SIG-M5 (cell line): ENCODE measurements at regions not wholly inside any gene's neighbourhood (a gene's known extent, or its start where the extent isn't known, plus 50 kb on each side); places are given as distances from the start of the nearest gene placed in this dataset.
"Not testable (repeated sequence)": the region's sequence is repeated elsewhere in the genome, so short reads cannot be mapped to it uniquely, and the experiment has no call there.

ENCODE experiments used
- DNase-seq: peaks from one replicate; lab custom pipeline; 2025; lab: John Stamatoyannopoulos, UW

DNA sequence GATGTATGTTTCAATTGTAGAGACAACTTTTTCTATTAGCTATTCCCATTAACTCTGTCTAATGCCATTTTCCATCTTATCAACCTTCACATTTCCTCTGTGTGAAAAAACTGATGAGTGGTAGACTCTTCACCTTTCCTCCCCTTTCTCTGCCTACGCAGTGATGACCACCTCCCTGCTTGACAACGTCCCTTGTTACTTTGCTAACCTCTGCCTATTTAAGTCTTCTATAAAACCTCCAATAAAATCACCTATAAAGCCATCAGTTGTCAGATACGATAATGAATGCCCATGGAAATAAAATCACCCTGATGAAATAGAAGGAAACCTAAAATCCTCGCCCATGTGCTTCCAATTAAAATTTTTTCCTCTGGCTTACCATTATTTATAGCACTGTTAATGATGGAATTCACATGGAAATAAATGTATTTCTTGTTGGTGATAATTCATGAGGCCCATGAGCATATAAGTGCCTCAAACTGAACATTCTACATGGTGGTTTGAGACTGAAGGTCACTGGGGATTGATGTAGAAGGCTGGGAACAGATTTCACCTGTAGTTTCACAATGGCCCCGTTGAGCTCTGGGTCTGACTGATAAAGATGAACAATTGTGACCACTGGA is 1454.0 kb upstream of the SEL1L start:
- DNase-seq: no peak

DNA sequence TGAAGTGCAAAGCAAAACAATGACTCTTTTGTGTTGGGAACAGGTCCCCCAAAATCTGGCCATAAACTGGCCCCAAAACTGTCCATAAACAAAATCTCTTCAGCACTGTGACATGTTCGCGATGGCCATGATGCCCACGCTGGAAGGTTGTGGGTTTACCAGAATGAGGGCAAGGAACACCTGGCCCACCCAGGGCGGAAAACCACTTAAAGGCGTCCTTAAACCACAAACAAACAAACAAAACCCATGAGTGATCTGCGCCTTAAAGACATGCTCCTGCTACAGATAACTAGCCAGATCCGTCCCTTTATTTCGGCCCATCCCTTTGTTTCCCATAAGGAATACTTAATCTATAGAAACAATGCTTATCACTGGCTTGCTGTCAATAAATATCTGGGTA is 1460.9 kb upstream of the SEL1L start:
- DNase-seq: not testable (repeated sequence)

DNA sequence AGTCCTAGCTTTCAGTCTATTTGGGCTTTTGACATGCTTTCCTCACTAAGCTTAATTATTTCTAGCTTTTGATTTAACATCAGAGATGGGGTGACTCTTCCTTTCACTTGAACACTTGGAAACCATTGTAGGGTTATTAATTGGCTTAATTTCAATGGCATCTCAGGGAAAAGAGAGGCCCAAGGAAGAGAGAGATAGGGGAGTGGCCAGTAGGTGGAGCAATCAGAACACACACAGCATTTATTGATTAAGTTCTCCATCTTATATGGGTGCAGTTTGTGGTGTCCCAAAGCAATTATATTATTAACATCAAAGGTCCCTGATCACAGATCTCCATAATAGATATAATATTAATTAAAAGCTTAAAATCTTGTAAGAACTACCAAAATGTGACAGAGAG is 1466.1 kb upstream of the SEL1L start:
- DNase-seq: no peak

DNA sequence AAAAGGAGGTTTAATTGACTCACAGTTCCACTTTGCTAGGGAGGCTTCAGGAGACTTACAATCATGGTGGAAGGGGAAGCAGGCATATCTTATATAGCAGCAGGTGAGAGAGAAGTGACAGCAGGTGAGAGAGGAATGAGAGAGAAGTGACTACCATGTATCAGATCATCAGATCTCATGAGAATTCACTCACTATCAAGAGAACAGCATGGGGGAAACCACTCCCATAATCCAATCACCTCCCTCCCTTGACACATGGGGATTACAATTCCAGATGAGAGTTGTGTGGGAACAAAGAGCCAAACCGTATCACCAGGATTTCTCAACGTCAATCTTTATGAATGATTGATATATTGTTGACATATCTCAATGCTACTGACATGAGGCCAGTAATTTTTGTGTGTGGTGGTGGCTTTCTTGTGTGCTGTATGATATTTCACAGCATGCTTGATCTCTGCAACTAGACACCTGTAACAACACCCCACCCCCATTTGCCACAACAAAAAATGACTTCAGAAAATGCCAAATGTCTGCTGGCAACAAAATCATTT is 1470.9 kb upstream of the SEL1L start:
- DNase-seq: no peak

DNA sequence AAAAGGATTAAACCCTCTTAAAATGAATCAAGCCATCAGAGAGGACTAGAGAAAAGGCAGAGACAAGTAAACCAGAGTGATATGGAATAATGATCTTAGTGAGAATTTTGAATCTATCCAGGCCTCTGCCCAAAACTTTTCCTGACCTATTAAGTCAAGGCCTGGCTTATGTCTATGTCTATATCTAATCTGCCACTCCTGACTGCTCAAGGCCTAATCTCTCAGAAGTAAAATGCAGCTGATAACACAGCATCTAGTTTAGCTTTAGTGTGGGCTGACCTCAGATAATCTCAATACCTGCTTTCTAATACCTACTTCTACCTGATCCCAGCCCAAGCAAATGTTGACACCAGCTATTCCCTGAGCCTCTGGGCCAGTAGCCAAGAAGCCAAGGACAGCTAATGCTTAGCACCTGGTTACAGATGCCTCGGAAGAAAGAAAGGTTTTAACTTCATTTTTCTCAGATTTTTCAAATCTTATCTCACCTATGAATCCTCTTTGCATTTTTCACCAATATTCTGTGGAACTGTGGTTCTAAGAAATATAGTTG is 1472.5 kb upstream of the SEL1L start:
- no peak for DNase-seq

DNA sequence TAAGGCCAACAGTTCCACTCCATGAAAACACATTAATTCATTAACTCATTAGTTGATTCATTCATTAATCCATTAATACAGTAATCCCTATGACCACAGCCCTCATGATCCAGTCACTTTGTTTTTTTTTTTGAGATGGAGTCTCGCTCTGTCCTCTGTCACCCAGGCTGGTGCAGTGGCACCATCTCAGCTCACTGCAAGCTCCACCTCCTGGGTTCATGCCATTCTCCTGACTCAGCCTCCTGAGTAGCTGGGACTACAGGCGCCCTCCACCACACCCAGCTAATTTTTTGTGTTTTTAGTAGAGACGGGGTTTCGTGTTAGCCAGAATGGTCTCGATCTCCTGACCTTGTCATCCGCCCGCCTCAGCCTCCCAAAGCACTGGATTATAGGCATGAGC is 1473.4 kb upstream of the SEL1L start:
- DNase-seq: not testable (repeated sequence)

DNA sequence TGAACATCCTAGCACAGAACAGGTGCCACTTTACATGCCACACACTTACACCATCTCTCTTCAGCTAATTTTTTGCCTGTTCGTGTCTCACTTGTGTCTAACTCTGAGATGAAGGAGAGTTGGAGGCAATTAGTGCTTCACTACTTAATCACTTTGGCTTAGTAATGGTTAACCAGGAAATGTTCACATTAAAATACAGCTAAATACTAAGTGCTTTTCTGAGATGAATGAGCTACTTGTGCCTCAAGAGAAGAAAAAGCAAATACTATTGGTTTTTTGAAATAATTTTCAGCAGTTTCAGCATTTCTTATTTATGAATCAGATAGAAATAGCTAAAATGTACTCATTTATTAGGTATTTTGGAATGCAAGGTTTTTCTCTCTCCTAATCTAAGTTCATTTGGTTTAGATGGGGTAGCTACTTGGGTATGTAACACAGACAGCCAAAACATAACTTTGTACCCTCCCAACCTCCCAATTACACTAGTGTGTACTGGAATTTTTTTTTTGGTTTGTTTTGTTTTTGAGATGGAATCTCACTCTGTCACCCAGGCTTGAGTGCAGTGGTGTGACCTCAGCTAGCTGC is 1474.1 kb upstream of the SEL1L start:
- no peak for DNase-seq

DNA sequence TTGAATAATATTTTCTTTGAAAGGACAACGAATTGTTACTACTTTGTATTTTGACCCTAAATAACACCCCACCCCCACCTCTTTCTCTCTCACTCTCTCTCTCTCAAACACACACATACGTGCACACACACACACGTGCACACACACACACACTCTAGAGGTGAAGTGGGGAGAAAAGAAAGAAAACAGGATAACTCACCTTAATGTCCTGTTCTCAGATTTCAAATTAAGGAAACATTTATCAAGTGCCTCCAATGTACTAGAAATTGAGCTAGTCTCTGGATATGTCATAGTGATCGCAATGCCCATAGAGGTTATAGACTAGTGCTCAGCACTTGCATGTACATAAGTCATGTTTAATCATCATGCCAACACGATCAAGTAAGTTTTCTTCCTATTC is 1483.6 kb upstream of the SEL1L start:
- no peak for DNase-seq

DNA sequence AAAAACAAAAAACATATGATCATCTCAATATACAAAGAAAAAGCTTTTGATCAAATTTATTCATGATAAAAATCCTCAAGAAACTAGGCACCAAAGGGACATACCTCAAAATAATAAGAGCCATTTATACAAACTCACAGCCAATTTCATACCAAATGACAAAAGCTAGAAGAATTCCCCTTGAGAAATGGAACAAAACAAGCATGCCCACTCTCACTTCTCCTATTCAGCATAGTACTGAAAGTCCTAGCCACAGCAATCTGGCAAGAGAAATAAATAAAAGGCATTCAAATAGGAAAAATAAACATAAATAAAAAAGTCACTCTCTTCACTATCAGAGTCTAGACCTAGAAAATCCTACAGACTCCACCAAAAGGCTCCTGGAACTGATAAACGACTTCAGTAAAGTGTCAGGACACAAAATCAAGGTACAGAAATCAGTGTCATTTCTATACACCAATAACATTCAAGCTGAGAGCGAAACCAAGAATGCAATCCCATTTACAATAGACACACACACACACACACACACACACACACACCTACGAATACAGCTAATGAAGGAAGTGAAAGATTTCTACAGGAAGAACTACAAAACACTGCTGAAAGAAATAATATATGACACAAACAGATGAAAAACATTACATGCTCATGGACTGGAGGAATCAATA is 1486.2 kb upstream of the SEL1L start:
- DNase-seq: no peak

DNA sequence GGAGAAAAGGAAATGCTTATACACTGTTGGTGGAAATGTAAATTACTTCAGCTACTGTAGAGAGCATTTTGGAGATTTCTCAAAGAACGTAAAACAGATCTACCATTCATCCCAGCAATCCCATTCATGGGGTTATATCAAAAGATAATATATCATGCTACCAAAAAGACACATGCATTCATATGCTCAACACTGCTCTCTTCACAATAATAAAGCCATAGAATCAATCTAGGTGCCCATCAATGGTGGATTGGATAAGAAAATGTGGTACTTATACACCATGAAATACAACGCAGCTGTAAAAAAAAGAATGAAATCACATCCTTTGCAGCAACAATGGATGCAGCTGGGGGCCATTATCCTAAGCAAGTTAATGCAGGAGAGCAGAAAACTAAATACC is 1487.7 kb upstream of the SEL1L start:
- DNase-seq: no peak

DNA sequence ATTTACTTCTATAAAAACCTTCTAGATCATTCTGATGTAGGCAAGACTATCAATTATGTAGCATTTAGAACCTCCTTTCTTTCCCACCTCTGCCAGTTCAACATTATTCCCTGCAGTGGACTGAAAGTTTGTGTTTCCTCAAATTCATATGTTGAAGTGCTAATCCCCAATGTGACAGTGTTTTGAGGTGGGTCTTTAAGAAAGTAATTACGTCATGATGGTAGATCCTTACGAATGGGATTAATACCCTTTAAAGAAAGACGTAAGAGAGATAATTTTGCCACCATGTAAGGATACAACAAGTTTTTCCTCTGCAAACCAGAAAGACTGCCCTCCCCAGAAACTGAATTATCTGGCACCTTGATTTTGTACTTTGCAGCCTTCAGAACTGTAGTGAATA is 1489.7 kb upstream of the SEL1L start:
- DNase-seq: no peak

DNA sequence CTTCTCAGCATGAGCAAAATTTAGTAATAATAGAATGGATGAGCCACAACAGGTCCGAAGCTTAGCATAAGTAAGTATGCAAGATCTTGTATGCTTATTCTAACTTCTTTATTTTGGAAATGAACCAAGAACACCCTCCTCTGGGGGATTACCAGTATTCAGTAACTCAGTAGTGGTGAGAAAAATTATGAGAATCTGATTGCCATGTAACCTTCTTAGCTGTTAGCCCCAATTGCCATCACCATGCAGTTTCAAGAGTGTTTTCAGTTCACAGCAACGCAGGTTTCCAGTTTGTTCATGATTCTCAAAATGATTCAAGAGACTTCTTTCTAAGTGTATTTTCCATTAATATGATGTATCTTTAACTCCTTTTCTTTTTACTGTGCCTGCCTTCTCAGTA is 1507.6 kb upstream of the SEL1L start:
- no peak for DNase-seq

DNA sequence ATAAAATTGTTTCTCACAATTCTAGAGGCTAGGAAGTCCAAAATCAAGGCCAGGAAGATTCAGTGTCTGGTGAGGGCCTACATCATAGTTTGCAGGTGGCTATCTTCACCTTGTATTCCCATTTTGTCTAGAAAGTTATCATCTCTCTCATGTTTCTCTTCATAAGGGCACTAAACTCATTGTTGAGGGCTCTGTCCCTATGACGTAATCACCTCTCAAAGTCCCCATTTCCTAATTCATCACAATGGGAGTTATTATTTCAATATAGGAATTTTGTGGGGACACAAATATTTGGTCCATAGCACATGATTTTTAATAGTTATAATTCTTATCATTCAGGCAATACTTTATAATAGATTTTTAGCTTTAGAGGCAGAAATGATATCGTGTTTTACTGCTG is 1509.2 kb upstream of the SEL1L start:
- DNase-seq: no peak

DNA sequence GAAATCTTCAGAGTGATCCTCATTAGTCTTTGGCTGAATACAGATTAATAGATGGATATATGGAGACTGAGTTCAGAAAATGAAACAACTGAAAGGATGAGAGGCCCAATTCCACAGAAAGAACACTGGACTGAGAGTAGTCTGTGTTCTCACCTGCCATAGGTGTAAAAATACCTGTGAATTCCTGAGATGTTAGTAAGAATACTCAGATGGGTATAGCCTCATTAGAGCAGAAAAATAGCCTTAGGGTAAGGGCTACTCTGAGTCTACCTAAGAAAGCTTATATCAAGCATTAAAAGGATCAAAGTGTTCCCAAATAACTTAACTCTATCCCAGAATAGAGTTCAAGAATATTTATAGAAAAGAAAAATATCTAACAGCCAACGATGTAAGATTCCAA is 1510.3 kb upstream of the SEL1L start:
- DNase-seq: no peak

DNA sequence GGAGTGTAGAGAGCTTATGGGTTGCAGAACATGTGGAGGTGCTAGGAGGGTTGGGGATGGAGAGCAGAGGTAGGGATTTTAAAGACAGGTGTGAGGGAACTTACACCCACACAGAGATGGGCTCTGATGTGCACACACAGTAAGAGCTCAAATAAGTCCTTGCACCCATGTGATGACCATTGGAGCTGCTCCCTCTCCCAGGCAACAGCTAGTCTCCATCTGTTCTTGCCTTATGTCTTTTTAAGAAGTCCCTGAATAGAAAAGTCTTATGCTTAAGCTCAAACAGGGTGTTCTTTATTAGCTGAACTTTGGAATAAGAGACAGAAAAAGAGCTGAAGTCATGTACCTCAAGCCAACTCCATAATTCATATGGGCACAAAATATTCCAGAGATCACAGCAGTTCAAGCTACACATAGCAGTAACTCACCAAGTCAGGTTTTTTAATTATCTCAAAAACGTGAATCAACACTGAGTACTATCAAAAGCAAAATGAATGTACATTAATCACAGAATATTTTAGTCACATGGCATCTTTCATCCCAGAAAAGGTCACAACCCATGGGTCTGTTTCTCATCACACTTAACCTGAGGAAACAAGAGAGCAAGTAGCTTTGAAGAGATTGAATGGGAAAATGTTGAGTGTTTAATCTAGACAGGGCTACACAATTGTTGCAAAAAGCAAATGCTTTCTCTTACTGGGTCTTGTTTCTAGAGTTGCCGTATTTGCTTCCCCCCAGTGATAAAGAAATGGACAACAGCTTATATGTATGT is 1513.6 kb upstream of the SEL1L start:
- DNase-seq: no peak

DNA sequence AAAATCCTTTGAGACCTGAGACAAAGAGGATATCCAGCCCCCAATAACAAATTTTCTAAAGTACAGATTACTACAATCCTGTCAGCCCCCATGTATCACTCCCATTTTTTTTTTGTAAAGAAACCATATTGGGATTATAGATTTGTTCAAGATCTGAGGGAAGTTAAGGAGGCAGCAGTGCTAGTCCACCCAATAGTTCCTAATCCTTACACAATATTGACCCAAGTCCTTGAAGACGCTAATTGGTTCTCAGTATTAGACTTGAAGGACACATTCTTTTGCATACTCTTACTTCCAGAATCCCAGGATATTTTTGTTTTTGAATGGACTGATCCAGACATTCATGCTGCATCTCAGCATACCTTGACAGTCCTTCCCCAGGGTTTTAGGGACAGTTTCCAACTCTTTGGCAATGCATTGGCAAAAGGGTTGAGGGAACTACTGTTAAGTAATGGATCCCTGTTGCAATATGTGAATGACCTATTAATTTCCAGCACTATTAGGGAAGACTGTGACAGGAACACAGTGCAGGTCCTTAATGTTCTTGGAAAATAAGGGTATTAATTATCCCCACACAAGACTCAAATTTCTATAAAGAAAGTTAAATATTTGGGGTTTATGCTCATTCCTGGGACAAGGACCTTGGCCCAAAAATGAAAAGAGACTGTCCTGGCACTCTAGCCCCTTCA is 1519.5 kb upstream of the SEL1L start:
- DNase-seq: no peak

DNA sequence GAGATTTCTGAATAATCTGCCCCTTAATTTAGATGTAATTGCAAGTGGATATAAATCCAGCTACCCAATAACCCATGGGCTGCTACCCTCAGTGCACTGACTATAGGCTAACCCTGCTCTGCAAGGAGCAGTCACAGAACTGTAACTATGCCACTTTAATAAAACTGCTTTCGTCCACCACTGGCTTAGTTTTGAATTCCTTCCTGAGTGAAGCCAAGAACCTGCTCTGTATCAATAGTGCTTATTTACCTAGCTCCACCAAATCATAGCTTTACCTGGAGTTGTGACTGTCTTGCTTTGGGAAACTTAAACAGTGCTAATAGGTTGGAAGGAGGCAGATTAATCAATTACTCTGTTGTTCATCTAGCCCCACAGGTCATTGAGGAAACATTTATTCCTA is 1524.4 kb upstream of the SEL1L start:
- DNase-seq: no peak

DNA sequence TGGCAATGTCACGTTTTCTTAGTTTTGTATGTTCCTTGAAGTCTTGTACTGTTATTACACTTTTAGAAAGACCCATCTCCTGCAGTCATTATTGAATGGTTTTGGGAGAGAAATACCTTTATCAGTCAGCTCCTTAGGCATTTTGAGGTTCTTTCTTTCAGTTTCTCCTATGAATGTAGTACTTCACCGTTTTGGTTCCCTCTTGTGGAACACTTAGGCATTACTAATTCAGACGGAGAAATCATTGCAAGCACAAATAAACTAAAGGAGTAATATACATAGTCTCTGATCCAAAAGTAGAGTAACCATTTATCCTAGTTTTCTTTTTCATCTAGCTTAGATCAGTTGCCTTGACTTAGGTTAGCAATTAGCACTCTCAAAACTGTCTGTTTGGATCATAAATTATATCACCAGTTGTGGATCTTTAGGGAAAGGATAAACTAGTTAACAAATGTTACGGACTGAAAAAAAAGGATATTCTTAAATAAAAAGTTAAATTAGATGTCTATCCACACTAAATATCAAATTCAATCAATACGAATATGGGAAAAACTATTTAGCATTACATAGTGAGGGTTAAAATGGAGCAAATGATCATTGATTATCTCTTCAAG is 1538.3 kb upstream of the SEL1L start:
- no peak for DNase-seq

DNA sequence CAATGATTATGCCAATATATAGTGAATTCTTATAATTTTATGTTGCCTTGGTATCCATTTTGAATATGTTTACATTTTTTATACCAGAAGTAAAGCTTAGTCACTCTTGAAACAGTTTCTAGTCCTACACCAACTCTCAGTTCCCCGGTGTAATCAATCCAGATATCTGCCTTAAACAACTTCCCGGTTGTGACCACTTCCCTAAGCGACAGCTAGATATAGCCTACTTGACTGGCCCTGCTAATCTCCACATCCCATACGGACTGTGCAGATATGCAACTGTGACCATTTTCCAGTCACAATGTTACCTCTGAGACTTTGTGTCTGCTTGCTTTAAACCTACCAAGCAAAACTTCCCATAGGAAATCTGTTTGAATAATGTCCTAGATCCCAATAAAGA is 1551.5 kb upstream of the SEL1L start:
- no peak for DNase-seq

DNA sequence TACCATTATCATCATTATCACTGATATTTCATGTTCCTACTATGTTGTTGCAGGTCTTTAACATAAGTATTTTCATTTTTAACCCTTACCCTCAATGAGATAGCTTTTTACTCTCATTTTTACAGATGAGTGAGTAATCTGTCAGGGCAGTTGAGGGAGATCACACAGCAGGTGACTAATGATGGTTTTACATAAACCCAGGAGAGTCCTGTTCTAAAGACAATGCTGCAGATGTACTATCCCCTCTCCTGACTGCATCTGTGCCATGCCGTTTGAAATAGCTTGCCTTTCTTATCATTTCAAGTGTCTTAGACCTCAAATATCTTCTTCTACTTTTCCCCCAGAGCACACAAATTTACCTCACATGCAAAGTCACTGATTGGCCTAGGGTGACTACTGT is 1552.1 kb upstream of the SEL1L start:
- no peak for DNase-seq
